Renal cortical epithelial cell (primary cell): ENCODE measurements at regions not wholly inside any gene's neighbourhood (a gene's known extent, or its start where the extent isn't known, plus 50 kb on each side); places are given as distances from the start of the nearest gene placed in this dataset.

Experiments
- DNase-seq: peaks from one replicate; pipeline ENCODE4 v3.0.0-alpha.2; 2011; ENCODE audit warnings: low read depth

GRCh38 chr2:163456953-163457743 lies 278.7 kb downstream of the FIGN start:
- no peak for DNase-seq

- DNase-seq = peak; percentile 50
These were observed 280.0 kb downstream of the FIGN start for GRCh38 chr2:163455815-163456214.

- peak; percentile 16 for DNase-seq
These were observed 281.9 kb downstream of the FIGN start for GRCh38 chr2:163453920-163454319.

- DNase-seq = peak; percentile 71
These were observed 294.2 kb downstream of the FIGN start for GRCh38 chr2:163441603-163442002.

- no peak for DNase-seq
These were observed 298.8 kb downstream of the FIGN start for GRCh38 chr2:163436963-163437362.

GRCh38 chr2:163428187-163428586 lies 307.6 kb downstream of the FIGN start:
- DNase-seq = no peak

GRCh38 chr2:163420604-163421003 lies 315.2 kb downstream of the FIGN start:
- DNase-seq = no peak

- DNase-seq = no peak
These were observed 316.6 kb downstream of the FIGN start for GRCh38 chr2:163419000-163419830.

GRCh38 chr2:163417596-163418337 lies 318.0 kb downstream of the FIGN start:
- DNase-seq = no peak

GRCh38 chr2:163414121-163414520 lies 321.7 kb downstream of the FIGN start:
- DNase-seq = no peak

- DNase-seq = peak; percentile 34
These were observed 328.5 kb downstream of the FIGN start for GRCh38 chr2:163407296-163407695.

GRCh38 chr2:163405298-163405697 lies 330.5 kb downstream of the FIGN start:
- peak; percentile 6 for DNase-seq

- peak; percentile 59 for DNase-seq
These were observed 334.3 kb downstream of the FIGN start for GRCh38 chr2:163401481-163401880.

- DNase-seq = no peak
These were observed 338.4 kb downstream of the FIGN start for GRCh38 chr2:163397451-163397850.

GRCh38 chr2:163395602-163396001 lies 340.2 kb downstream of the FIGN start:
- DNase-seq = no peak

- no peak for DNase-seq
These were observed 346.0 kb downstream of the FIGN start for GRCh38 chr2:163389838-163390237.

GRCh38 chr2:163375472-163375871 lies 360.3 kb downstream of the FIGN start:
- DNase-seq = no peak

GRCh38 chr2:163375070-163375469 lies 360.7 kb downstream of the FIGN start:
- DNase-seq = no peak

GRCh38 chr2:163374282-163374681 lies 361.5 kb downstream of the FIGN start:
- DNase-seq = no peak

GRCh38 chr2:163373496-163373895 lies 362.3 kb downstream of the FIGN start:
- DNase-seq = no peak

- peak; percentile 52 for DNase-seq
These were observed 365.5 kb downstream of the FIGN start for GRCh38 chr2:163370169-163370886.

- no peak for DNase-seq
These were observed 366.7 kb downstream of the FIGN start for GRCh38 chr2:163369111-163369510.
